BE2C (cell line): ENCODE measurements at regions not wholly inside any gene's neighbourhood (a gene's known extent, or its start where the extent isn't known, plus 50 kb on each side); places are given as distances from the start of the nearest gene placed in this dataset.
"Not testable (repeated sequence)": the region's sequence is repeated elsewhere in the genome, so short reads cannot be mapped to it uniquely, and the experiment has no call there.

Source experiments
- DNase-seq: peaks from one replicate; pipeline ENCODE4 v3.0.0-alpha.2; 2020
- H3K27me3 ChIP-seq: fragments of 250-450 bp; sonication (Bioruptor Pico); 2 replicates; pipeline ENCODE4 v1.5.1; 2020; ENCODE audit warnings: mild to moderate bottlenecking
- H3K36me3 ChIP-seq: fragments of 250-450 bp; sonication (Bioruptor Pico); 2 replicates; pipeline ENCODE4 v1.5.1; 2020; ENCODE audit warnings: mild to moderate bottlenecking
- H3K4me1 ChIP-seq: fragments of 250-450 bp; sonication (Bioruptor Pico); 2 replicates; pipeline ENCODE4 v1.5.1; 2020
- H3K4me3 ChIP-seq: 2 replicates; pipeline ENCODE4 v1.5.1; 2011; ENCODE audit warnings: low read depth, low read length
- H3K9me3 ChIP-seq: fragments of 250-450 bp; sonication (Bioruptor Pico); 2 replicates; pipeline ENCODE4 v1.5.1; 2020
- TF ChIP-seq, protein P1 (sequence below): IDR thresholded peaks from 2 replicates; pipeline ENCODE4 v1.5.1; 2012; ENCODE audit warnings: mild to moderate bottlenecking, low read depth, low read length

GRCh38 chr2:15692551-15693377 lies 101.1 kb downstream of the DDX1 start:
- no peaks in the 10 kb centered on the region for H3K4me1 ChIP-seq
- no peaks in the 10 kb centered on the region for H3K9me3 ChIP-seq
- peaks cover 3% of the 10 kb centered on the region; the same call in 1 of the 2 replicates for H3K27me3 ChIP-seq
- no peaks in the 10 kb centered on the region for H3K36me3 ChIP-seq
- TF ChIP-seq, protein P1, sequence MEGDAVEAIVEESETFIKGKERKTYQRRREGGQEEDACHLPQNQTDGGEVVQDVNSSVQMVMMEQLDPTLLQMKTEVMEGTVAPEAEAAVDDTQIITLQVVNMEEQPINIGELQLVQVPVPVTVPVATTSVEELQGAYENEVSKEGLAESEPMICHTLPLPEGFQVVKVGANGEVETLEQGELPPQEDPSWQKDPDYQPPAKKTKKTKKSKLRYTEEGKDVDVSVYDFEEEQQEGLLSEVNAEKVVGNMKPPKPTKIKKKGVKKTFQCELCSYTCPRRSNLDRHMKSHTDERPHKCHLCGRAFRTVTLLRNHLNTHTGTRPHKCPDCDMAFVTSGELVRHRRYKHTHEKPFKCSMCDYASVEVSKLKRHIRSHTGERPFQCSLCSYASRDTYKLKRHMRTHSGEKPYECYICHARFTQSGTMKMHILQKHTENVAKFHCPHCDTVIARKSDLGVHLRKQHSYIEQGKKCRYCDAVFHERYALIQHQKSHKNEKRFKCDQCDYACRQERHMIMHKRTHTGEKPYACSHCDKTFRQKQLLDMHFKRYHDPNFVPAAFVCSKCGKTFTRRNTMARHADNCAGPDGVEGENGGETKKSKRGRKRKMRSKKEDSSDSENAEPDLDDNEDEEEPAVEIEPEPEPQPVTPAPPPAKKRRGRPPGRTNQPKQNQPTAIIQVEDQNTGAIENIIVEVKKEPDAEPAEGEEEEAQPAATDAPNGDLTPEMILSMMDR: no peak
- no peak overlapping the region for H3K4me3 ChIP-seq
- no peak for DNase-seq

GRCh38 chr2:15693382-15693781 lies 101.7 kb downstream of the DDX1 start:
- TF ChIP-seq, protein P1: no peak
- no peaks in the 10 kb centered on the region for H3K9me3 ChIP-seq
- H3K27me3 ChIP-seq: peaks cover 3% of the 10 kb centered on the region; the same call in 1 of the 2 replicates
- DNase-seq: no peak
- no peaks in the 10 kb centered on the region for H3K36me3 ChIP-seq
- H3K4me1 ChIP-seq: no peaks in the 10 kb centered on the region
- H3K4me3 ChIP-seq: no peak overlapping the region

DNA sequence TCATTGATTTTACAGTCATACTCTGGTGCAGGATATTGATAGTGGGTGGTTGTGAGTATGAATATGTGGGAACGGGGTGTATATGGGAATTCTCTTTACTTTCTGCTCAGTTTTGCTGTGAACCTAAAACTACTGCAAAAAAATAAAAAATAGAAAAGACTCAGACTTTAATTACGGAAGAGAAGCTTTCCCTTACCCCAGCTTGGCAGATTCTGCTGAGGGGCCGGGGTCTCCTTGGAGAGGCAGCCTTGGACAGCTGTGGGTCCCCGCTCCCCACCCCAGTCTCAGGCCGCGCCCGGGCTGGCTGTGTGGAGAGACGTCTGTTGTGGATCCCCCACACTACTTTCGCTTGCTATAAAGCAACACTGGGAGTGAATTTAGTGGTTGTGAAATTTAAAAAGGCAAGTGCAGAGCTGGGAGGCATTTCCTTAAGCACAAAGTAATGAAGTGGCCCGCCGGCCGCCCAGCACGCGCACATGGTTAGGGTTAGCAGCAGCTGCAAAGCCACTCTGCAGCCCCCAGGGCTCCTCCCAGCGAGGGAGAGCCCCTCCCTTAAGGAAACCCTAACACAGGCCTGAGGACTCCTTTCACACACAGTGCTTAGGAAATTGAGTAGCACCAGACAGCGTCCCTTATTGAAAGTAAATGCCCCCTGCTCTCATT lies 102.4 kb downstream of the DDX1 start:
- H3K9me3 ChIP-seq: no peaks in the 10 kb centered on the region
- no peaks in the 10 kb centered on the region for H3K36me3 ChIP-seq
- TF ChIP-seq, protein P1: no peak
- peaks cover under 1% of the 10 kb centered on the region; the same call in 1 of the 2 replicates for H3K27me3 ChIP-seq
- no peak for DNase-seq
- no peaks in the 10 kb centered on the region for H3K4me1 ChIP-seq
- H3K4me3 ChIP-seq: no peak overlapping the region

- no peaks in the 10 kb centered on the region for H3K4me1 ChIP-seq
- no peaks in the 10 kb centered on the region for H3K36me3 ChIP-seq
- TF ChIP-seq, protein P1: no peak
- H3K27me3 ChIP-seq: no peaks in the 10 kb centered on the region
- no peaks in the 10 kb centered on the region for H3K9me3 ChIP-seq
- H3K4me3 ChIP-seq: no peak overlapping the region
- DNase-seq: no peak
Observed at GRCh38 chr2:15694589-15694986, 102.9 kb downstream of the DDX1 start.

- no peaks in the 10 kb centered on the region for H3K4me1 ChIP-seq
- H3K27me3 ChIP-seq: no peaks in the 10 kb centered on the region
- H3K36me3 ChIP-seq: no peaks in the 10 kb centered on the region
- TF ChIP-seq, protein P1: no peak
- H3K4me3 ChIP-seq: no peak overlapping the region
- DNase-seq: no peak
- H3K9me3 ChIP-seq: no peaks in the 10 kb centered on the region
Observed at GRCh38 chr2:15695582-15696330, 104.1 kb downstream of the DDX1 start.

GRCh38 chr2:15696606-15697170 lies 105.0 kb downstream of the DDX1 start:
- H3K4me1 ChIP-seq, H3K9me3 ChIP-seq, DNase-seq, H3K36me3 ChIP-seq, H3K4me3 ChIP-seq, H3K27me3 ChIP-seq: not testable (repeated sequence)
